ENCODE measurements at regions not wholly inside any gene's neighbourhood (a gene's known extent, or its start where the extent isn't known, plus 50 kb on each side); places are given as distances from the start of the nearest gene placed in this dataset.

DNA sequence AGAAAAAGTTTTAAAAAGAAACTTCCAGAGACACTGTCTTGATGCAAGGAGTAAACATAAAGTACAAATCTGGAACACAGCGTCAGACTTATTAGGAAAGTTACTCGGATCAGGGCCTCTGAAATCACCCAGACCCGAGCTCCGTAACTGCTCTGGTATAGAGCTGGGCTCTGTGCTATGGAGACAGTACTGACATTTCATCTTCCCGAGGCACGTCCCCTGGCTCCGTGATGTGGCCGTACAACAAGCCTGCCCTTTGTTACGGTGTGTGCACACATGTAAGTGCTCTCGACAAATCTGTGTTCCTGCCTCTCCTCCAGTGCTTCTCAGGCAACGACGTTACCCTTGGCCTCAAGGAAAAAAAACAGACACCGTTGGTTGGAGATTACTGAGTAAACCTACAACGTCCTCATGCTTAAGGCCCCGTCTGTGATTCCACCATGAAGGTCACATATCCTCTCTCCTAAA, 107.0 kb upstream of the IRF2BP2 start:
- Mint-ChIP-seq H3K27me3 (ENCODE audit: insufficient read depth, unreplicated experiment) (no peaks in the 10 kb centered on the region), H3K9me3 (ENCODE audit: unreplicated experiment) (no peaks in the 10 kb centered on the region), H3K4me1 (ENCODE audit: insufficient read depth, unreplicated experiment) (peaks cover 27% of the 10 kb centered on the region), H3K4me3 (ENCODE audit: unreplicated experiment) (no peak overlapping the region), H3K36me3 (ENCODE audit: insufficient read depth, unreplicated experiment) (no peaks in the 10 kb centered on the region), H3K27ac (ENCODE audit: low read depth, unreplicated experiment) (no peak overlapping the region)
- intact Hi-C loops (cut with micrococcal nuclease): no loop called here
- DNase-seq (ENCODE audit: unreplicated experiment): no peak
- BruUV-seq (replicated peaks): no TSS peak
- POLR2A ChIA-PET: interaction anchor here (0.8 to 2.7 kb wide), 4 partner anchors 10 to 96 kb away, joined by 3 to 7 read pairs (median 4); no protein-coding TSS in a partner anchor
- CTCF ChIA-PET: interaction anchor here (0.7 to 3.3 kb wide), 5 partner anchors 14 to 377 kb away, joined by 3 to 8 read pairs (median 3); no protein-coding TSS in a partner anchor
- TF ChIP-seq, protein P1, sequence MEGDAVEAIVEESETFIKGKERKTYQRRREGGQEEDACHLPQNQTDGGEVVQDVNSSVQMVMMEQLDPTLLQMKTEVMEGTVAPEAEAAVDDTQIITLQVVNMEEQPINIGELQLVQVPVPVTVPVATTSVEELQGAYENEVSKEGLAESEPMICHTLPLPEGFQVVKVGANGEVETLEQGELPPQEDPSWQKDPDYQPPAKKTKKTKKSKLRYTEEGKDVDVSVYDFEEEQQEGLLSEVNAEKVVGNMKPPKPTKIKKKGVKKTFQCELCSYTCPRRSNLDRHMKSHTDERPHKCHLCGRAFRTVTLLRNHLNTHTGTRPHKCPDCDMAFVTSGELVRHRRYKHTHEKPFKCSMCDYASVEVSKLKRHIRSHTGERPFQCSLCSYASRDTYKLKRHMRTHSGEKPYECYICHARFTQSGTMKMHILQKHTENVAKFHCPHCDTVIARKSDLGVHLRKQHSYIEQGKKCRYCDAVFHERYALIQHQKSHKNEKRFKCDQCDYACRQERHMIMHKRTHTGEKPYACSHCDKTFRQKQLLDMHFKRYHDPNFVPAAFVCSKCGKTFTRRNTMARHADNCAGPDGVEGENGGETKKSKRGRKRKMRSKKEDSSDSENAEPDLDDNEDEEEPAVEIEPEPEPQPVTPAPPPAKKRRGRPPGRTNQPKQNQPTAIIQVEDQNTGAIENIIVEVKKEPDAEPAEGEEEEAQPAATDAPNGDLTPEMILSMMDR (IDR thresholded peaks at IDR 0.05; ENCODE audit: unreplicated experiment): no peak

DNA sequence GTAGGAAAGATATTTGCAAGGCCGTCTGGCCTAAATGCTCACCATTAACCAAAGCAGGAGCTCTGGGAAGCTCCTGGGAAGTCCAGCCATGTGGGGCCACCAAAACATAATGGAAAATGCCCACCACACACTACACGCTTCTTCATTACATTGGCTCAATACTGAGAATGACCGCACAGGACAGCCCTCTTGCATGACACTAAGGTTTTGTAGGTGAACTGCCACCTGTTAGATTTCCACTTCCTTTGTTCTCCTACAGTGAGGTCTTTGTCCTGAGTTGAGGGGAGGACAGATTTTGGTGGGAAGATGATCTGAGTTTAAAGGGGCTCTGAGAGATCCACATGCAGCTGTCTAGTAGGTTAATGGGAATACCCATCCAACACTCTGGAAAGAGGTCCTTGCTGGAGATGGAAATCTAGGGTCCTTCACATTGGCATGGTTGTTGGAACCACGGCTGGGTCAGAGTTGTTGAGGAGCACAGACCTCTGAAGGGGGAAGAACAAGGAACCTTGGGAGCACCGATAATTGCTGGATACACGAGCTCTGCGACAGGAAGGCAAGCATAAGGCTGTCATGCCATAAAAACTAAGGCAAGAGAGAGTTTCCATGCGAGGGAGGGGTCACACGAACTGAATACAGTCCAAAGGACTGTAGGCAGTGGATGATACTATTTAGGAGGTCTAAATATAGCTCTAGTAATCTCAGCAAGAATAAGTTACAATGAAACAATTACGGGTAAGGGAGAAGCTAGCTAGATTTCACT, 105.5 kb upstream of the IRF2BP2 start:
- intact Hi-C loops (cut with micrococcal nuclease): no loop called here
- TF ChIP-seq, protein P1 (IDR thresholded peaks at IDR 0.05; ENCODE audit: unreplicated experiment): no peak
- CTCF ChIA-PET: interaction anchor here (0.6 to 3.3 kb wide), 8 partner anchors 8 to 600 kb away, joined by 3 to 8 read pairs (median 4); no protein-coding TSS in a partner anchor
- H3K4me1 Mint-ChIP-seq (ENCODE audit: insufficient read depth, unreplicated experiment): peaks cover 12% of the 10 kb centered on the region
- no peak overlapping the region for H3K4me3 Mint-ChIP-seq (ENCODE audit: unreplicated experiment)
- no peaks in the 10 kb centered on the region for H3K36me3 Mint-ChIP-seq (ENCODE audit: insufficient read depth, unreplicated experiment)
- DNase-seq (ENCODE audit: unreplicated experiment): no peak
- BruUV-seq (replicated peaks): no TSS peak
- no peaks in the 10 kb centered on the region for H3K27me3 Mint-ChIP-seq (ENCODE audit: insufficient read depth, unreplicated experiment)
- H3K27ac Mint-ChIP-seq (ENCODE audit: low read depth, unreplicated experiment): no peak overlapping the region
- POLR2A ChIA-PET: interaction anchor here (0.6 to 5.7 kb wide), 9 partner anchors 7 to 182 kb away, joined by 3 to 44 read pairs (median 4); partner anchors contain the start of gene IRF2BP2
- H3K9me3 Mint-ChIP-seq (ENCODE audit: unreplicated experiment): no peaks in the 10 kb centered on the region

DNA sequence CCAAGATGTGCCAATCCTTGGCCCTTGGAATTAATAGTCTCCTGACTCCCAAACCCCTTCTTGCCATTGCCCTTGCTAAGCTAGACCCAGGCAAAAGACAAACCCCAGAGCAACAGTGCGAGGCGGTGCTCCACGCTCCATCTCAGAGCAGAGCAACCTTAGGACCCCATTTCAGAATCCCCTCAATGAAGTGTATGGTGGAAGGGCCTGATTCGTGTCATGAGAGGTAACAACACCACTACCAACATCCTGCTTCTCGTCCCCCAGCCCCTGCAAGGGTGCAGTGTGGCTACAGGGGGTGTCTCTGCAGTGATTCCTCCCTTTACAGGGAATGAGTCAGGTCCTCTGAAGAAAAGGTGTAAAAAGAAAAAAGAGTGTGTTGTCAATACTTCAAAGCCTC, 103.9 kb upstream of the IRF2BP2 start:
- peaks cover 6% of the 10 kb centered on the region for H3K4me1 Mint-ChIP-seq (ENCODE audit: insufficient read depth, unreplicated experiment)
- H3K36me3 Mint-ChIP-seq (ENCODE audit: insufficient read depth, unreplicated experiment): no peaks in the 10 kb centered on the region
- intact Hi-C loops (cut with micrococcal nuclease): no loop called here
- TF ChIP-seq, protein P1 (IDR thresholded peaks at IDR 0.05; ENCODE audit: unreplicated experiment): no peak
- no peak for DNase-seq (ENCODE audit: unreplicated experiment)
- H3K27ac Mint-ChIP-seq (ENCODE audit: low read depth, unreplicated experiment): no peak overlapping the region
- BruUV-seq (replicated peaks): no TSS peak
- CTCF ChIA-PET: interaction anchor here (0.5 to 0.7 kb wide), 2 partner anchors 17 to 1855 kb away, joined by 3 read pairs; no protein-coding TSS in a partner anchor
- H3K9me3 Mint-ChIP-seq (ENCODE audit: unreplicated experiment): peaks cover 3% of the 10 kb centered on the region
- H3K4me3 Mint-ChIP-seq (ENCODE audit: unreplicated experiment): no peak overlapping the region
- POLR2A ChIA-PET: interaction anchor here (1.0 to 5.7 kb wide), 4 partner anchors 9 to 101 kb away, joined by 4 to 44 read pairs (median 8); no protein-coding TSS in a partner anchor
- H3K27me3 Mint-ChIP-seq (ENCODE audit: insufficient read depth, unreplicated experiment): no peaks in the 10 kb centered on the region

DNA sequence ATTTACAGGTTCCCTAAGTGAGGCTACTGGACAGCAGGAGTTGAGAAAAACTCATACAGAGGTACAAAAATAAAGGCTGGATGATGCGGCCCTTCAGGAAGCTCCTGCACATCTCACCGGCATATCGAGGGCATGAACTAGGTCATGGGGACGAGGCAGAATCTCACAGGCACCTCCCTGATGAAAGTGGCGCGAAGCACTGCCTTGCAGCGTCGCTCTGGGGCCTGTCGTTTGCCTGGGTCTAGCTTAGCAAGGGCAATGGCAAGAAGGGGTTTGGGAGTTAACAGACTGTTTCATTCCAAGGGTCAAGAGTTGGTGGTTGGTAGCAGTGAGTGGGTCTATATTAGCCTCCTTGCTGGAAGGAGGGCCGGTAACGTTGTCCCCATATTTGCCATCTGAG, 103.5 kb upstream of the IRF2BP2 start:
- no TSS peak for BruUV-seq (replicated peaks)
- CTCF ChIA-PET: interaction anchor here (2.2 kb wide), 1 partner anchor 8 kb away, joined by 5 read pairs; no protein-coding TSS in a partner anchor
- POLR2A ChIA-PET: interaction anchor here (1.0 to 5.7 kb wide), 4 partner anchors 9 to 103 kb away, joined by 3 to 44 read pairs (median 6); no protein-coding TSS in a partner anchor
- Mint-ChIP-seq H3K27ac (ENCODE audit: low read depth, unreplicated experiment) (no peak overlapping the region), H3K9me3 (ENCODE audit: unreplicated experiment) (peaks cover 7% of the 10 kb centered on the region), H3K27me3 (ENCODE audit: insufficient read depth, unreplicated experiment) (no peaks in the 10 kb centered on the region), H3K4me3 (ENCODE audit: unreplicated experiment) (no peak overlapping the region), H3K4me1 (ENCODE audit: insufficient read depth, unreplicated experiment) (peaks cover 9% of the 10 kb centered on the region), H3K36me3 (ENCODE audit: insufficient read depth, unreplicated experiment) (no peaks in the 10 kb centered on the region)
- intact Hi-C loops (cut with micrococcal nuclease): no loop called here
- no peak for DNase-seq (ENCODE audit: unreplicated experiment)
- TF ChIP-seq, protein P1 (IDR thresholded peaks at IDR 0.05; ENCODE audit: unreplicated experiment): no peak
